ENCODE measurements at regions not wholly inside any gene's neighbourhood (a gene's known extent, or its start where the extent isn't known, plus 50 kb on each side); places are given as distances from the start of the nearest gene placed in this dataset.

GRCh38 chr6:62894114-62894513 is 317.2 kb upstream of the FKBP1C start:
- TF ChIP-seq, protein P1, sequence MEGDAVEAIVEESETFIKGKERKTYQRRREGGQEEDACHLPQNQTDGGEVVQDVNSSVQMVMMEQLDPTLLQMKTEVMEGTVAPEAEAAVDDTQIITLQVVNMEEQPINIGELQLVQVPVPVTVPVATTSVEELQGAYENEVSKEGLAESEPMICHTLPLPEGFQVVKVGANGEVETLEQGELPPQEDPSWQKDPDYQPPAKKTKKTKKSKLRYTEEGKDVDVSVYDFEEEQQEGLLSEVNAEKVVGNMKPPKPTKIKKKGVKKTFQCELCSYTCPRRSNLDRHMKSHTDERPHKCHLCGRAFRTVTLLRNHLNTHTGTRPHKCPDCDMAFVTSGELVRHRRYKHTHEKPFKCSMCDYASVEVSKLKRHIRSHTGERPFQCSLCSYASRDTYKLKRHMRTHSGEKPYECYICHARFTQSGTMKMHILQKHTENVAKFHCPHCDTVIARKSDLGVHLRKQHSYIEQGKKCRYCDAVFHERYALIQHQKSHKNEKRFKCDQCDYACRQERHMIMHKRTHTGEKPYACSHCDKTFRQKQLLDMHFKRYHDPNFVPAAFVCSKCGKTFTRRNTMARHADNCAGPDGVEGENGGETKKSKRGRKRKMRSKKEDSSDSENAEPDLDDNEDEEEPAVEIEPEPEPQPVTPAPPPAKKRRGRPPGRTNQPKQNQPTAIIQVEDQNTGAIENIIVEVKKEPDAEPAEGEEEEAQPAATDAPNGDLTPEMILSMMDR (optimal IDR thresholded peaks at IDR 0.05 in 1 of 3, IDR thresholded peaks at IDR 0.05 in 1 of 3, conservative IDR thresholded peaks at IDR 0.05 in 1 of 3; ENCODE audit: extremely low read depth in 1 of 3, insufficient read depth in 2 of 3, low read length in 3 of 3) = no peak
- no peak for TF ChIP-seq EZH2 (IDR thresholded peaks at IDR 0.05; ENCODE audit: low read length)
